Activated B cell treated with CpG ODN at 0.5 μM for 24 hours (primary cell): ENCODE measurements at regions not wholly inside any gene's neighbourhood (a gene's known extent, or its start where the extent isn't known, plus 50 kb on each side); places are given as distances from the start of the nearest gene placed in this dataset.

Experiments used
- ATAC-seq: fragments of 200-7000 bp; cut with Tn5 transposase; one replicate; pipeline ENCODE4 v1.10.0; 2021; ENCODE audit warnings: low read depth, mild to moderate bottlenecking, moderate library complexity
- CTCF ChIA-PET: fragments of 350-600 bp; sonication (Branson Sonifier 250); formaldehyde crosslinking; loops from one replicate; lab custom pipeline; 2021; ENCODE audit warnings: antibody characterized with exemption; lab: Charles Lee
- POLR2A ChIA-PET: fragments of 350-600 bp; sonication (Branson Sonifier 250); formaldehyde crosslinking; loops from one replicate; lab custom pipeline; 2021; ENCODE audit warnings: antibody characterized with exemption; lab: Charles Lee
- DNase-seq: peaks from one replicate; pipeline ENCODE4 v3.0.0; 2022
- H3K27ac Mint-ChIP-seq: one replicate; pipeline ENCODE4 v1.8.0; 2020; ENCODE audit warnings: mixed read lengths
- H3K27me3 Mint-ChIP-seq: one replicate; pipeline ENCODE4 v1.8.0; 2021; ENCODE audit warnings: mixed read lengths
- H3K36me3 Mint-ChIP-seq: one replicate; pipeline ENCODE4 v1.8.0; 2021; ENCODE audit warnings: low read depth, mixed read lengths
- H3K4me1 Mint-ChIP-seq: one replicate; pipeline ENCODE4 v1.8.0; 2021; ENCODE audit warnings: mixed read lengths
- H3K4me3 Mint-ChIP-seq: one replicate; pipeline ENCODE4 v1.8.0; 2020; ENCODE audit warnings: mild to moderate bottlenecking, mixed read lengths
- H3K9me3 Mint-ChIP-seq: one replicate; pipeline ENCODE4 v1.8.0; 2020; ENCODE audit warnings: mixed read lengths
- intact Hi-C: fragments of 100-400 bp; cut with micrococcal nuclease; formaldehyde crosslinking; loops from one replicate; pipeline ENCODE4 v1.15.1; 2024
- TF ChIP-seq, protein P1 (sequence below): fragments of 200-600 bp; IDR thresholded peaks from one replicate; pipeline ENCODE4 v1.8.0; 2022; ENCODE audit warnings: antibody characterized with exemption, mild to moderate bottlenecking

DNA sequence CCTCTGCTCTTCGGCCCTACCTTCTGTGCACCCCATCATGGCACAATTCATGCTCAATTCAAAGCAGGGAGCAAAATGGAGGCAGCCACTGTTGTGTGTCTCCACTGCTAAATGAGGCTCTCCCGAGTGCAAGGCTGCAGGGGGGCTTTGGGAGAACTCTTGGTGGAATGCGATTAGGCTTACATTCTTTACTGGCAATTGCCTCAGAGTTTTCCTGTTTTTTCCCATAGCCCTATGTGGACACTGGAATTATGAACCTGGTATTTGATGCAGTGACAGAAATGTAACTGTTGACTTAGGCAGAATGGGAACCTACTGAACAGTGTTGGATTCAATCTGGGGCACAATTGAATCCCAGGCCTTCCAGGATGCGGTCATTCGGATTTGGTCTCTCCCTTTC, 187.9 kb upstream of the GMDS start:
- no peak for DNase-seq
- no peaks in the 10 kb centered on the region for H3K27me3 Mint-ChIP-seq
- intact Hi-C loops: no loop called here
- H3K27ac Mint-ChIP-seq: no peak overlapping the region
- H3K4me1 Mint-ChIP-seq: no peaks in the 10 kb centered on the region
- no peak for ATAC-seq
- H3K4me3 Mint-ChIP-seq: no peak overlapping the region
- H3K36me3 Mint-ChIP-seq: no peaks in the 10 kb centered on the region
- CTCF ChIA-PET: no interaction called here
- TF ChIP-seq, protein P1, sequence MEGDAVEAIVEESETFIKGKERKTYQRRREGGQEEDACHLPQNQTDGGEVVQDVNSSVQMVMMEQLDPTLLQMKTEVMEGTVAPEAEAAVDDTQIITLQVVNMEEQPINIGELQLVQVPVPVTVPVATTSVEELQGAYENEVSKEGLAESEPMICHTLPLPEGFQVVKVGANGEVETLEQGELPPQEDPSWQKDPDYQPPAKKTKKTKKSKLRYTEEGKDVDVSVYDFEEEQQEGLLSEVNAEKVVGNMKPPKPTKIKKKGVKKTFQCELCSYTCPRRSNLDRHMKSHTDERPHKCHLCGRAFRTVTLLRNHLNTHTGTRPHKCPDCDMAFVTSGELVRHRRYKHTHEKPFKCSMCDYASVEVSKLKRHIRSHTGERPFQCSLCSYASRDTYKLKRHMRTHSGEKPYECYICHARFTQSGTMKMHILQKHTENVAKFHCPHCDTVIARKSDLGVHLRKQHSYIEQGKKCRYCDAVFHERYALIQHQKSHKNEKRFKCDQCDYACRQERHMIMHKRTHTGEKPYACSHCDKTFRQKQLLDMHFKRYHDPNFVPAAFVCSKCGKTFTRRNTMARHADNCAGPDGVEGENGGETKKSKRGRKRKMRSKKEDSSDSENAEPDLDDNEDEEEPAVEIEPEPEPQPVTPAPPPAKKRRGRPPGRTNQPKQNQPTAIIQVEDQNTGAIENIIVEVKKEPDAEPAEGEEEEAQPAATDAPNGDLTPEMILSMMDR: no peak
- POLR2A ChIA-PET: no interaction called here
- H3K9me3 Mint-ChIP-seq: no peaks in the 10 kb centered on the region

DNA sequence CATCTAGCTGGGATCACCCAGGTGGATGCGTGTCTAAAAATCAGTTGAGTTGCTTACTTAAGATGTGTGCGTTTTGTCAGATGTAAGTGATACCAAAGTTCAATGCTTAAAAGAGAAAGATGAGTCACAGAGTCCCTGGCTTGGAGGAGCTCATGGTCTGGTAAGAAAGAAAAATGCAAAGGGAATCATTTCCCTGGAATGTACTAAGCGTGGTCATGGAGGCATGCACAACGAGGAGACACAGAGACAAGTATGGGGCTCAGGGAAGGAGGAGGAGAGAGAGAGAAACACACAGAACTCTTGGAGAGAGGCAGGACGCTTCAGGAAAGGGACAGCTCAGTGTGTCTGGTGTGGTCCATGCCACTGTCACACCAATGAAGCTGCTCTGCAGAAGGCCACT, 186.9 kb upstream of the GMDS start:
- Mint-ChIP-seq H3K4me3 (no peak overlapping the region), H3K27me3 (no peaks in the 10 kb centered on the region), H3K27ac (no peak overlapping the region), H3K9me3 (no peaks in the 10 kb centered on the region), H3K4me1 (no peaks in the 10 kb centered on the region), H3K36me3 (no peaks in the 10 kb centered on the region)
- POLR2A ChIA-PET: no interaction called here
- no peak for DNase-seq
- intact Hi-C loops: no loop called here
- CTCF ChIA-PET: no interaction called here
- TF ChIP-seq, protein P1: no peak
- ATAC-seq: no peak

DNA sequence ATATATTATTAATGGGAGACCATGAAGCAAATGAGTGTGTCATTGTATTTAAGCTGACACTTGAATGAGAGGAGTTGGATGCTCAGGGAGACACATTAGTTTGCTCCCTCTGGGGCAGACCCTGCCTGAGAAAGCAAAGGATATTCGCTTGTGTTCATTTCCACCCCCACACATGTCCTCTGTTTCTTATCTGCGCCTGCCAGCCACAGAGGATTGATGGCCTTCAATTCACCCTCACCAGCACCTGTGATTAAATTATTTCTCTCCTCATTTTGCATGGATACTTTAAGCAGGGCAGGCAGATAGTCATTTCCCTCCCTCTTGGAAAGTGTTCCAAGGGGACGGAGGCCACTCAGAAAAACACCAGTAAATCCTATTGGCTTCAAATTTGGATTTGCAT, 185.2 kb upstream of the GMDS start:
- intact Hi-C loops: no loop called here
- no peaks in the 10 kb centered on the region for H3K27me3 Mint-ChIP-seq
- no peak for DNase-seq
- no peak overlapping the region for H3K27ac Mint-ChIP-seq
- no peaks in the 10 kb centered on the region for H3K36me3 Mint-ChIP-seq
- no peak for ATAC-seq
- TF ChIP-seq, protein P1: no peak
- no peaks in the 10 kb centered on the region for H3K9me3 Mint-ChIP-seq
- no peaks in the 10 kb centered on the region for H3K4me1 Mint-ChIP-seq
- ChIA-PET POLR2A (no interaction called here), CTCF (no interaction called here)
- no peak overlapping the region for H3K4me3 Mint-ChIP-seq

DNA sequence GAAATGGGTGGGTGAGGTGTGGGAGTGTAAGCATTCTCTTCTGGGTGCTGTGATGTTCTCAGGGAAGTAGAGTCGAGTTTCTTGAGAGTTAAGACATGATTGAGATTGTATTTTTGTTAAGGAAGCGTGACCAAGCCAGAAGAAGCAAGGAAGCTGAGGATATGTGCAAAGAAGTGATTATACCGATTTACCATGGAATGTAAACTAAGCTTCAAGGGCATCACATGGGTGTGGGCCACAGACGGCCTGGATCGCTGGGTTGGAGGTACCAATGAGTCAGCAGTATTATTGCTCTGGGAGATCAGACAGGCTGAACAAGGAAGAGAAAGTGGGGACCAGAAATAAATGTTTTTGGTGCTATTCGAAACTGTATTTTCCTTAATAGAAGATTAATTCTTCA, 184.1 kb upstream of the GMDS start:
- H3K4me3 Mint-ChIP-seq: no peak overlapping the region
- ChIA-PET POLR2A (no interaction called here), CTCF (no interaction called here)
- no peaks in the 10 kb centered on the region for H3K4me1 Mint-ChIP-seq
- intact Hi-C loops: no loop called here
- no peaks in the 10 kb centered on the region for H3K9me3 Mint-ChIP-seq
- TF ChIP-seq, protein P1: no peak
- no peak for ATAC-seq
- H3K36me3 Mint-ChIP-seq: peaks cover 2% of the 10 kb centered on the region
- no peak for DNase-seq
- H3K27ac Mint-ChIP-seq: no peak overlapping the region
- no peaks in the 10 kb centered on the region for H3K27me3 Mint-ChIP-seq

DNA sequence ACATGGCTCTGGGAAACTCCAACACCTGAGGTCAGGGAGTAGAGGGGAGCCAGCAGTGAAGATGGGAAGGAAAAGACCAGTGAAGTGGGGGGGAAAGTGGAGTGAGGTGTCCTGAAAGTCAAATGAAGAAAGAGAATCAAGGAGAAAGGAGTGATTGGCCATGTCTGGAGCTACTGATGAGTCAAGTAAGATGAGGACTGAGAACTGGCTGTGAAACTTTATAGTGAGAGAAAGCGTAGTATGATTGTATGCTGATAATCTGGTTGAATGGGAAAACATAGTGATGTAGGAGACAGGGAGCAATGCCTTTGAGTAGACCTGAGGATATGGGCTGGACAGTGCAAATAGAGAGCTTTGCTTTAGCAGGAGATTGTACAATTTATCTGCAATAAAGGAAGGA, 183.6 kb upstream of the GMDS start:
- intact Hi-C loops: no loop called here
- ChIA-PET POLR2A (no interaction called here), CTCF (no interaction called here)
- Mint-ChIP-seq H3K4me3 (no peak overlapping the region), H3K36me3 (peaks cover 3% of the 10 kb centered on the region), H3K27me3 (no peaks in the 10 kb centered on the region), H3K9me3 (no peaks in the 10 kb centered on the region), H3K27ac (no peak overlapping the region), H3K4me1 (no peaks in the 10 kb centered on the region)
- ATAC-seq: no peak
- DNase-seq: no peak
- TF ChIP-seq, protein P1: no peak
